LHCN-M2 (cell line): ENCODE measurements at regions not wholly inside any gene's neighbourhood (a gene's known extent, or its start where the extent isn't known, plus 50 kb on each side); places are given as distances from the start of the nearest gene placed in this dataset.
A peak's percentile ranks its signal among the peaks of the same experiment; 100 is the strongest.

Experiments used
- DNase-seq: peaks from one replicate; pipeline ENCODE4 v3.0.0-alpha.2; 2012; ENCODE audit warnings: low read depth

DNA sequence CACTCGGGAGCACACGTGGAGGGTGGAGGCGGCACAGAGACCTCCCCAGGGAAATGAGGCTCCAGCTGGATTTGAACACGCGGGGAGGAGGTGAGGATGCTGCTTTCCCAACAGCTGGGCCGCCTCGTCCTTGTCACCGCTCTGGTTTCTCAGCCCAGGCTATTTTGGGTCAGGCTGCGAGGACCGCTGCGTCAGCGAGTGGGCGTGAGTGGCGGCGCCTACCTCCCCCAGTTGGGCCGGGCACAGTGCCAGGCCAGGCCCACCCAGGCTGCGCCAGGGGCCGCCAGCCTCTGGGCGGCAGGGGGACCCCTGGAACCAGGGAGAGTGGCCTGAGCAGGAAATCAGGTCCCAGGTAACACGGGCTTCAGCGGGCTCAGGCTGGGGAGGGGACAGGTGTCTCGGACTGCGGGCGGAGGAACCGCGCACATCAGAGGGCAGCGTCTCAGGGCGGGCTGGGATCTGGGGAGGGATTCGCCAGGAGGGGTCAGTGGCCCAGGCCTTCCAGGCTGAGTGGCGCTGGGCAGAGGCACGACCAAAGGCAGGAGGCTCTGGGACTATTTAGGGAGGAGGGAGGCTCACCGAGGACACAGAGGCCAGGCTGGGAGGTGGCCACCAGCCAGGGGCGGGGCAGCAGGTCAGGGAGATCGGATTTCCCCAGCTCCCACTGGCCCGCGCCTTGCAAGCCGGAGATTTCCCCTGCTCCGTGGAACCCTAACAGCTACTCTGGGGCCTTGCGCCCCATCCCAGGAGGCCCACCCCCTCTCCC is 125.2 kb upstream of the RET start:
- no peak for DNase-seq

GRCh38 chr10:42952349-42952748 is 124.5 kb upstream of the RET start:
- DNase-seq, result peak; percentile 3

DNA sequence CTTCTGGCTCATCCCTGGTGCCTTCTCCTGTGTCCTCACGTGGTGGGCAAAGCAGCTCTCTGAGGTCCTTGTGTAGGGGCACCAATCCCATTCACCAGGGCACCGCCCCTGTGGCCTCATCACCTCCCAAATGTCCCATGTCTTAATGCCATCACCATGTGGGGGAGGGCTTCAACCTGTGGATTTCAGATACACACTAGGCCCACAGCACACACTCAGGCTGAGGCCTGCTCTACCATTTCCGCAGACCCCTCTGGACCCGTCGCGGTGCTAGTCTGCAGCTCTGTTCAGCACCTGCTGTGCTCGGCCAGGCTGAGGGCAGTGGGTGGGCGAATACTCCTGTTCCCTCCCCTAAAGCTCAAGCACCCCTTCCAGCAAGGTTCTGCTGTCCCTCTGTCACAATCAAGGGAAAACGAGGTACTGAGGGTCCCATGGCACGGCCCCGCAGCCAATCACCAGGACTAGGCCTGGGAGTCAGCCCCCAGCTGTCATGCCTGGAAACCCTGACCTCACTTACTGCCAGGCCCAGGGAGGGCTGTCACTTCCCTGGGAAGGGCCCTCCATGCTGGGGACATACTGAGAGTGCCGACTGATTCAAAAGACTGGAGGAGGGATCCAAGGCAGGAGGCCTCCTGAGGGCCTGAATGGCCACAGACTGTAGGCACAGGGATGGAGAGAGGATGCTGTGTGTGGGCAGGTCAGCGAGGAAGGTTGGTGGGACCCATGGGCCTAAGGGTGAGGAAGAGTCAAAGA is 123.8 kb upstream of the RET start:
- DNase-seq, result no peak

- no peak for DNase-seq
These were observed 122.9 kb upstream of the RET start for GRCh38 chr10:42953684-42954674.

DNA sequence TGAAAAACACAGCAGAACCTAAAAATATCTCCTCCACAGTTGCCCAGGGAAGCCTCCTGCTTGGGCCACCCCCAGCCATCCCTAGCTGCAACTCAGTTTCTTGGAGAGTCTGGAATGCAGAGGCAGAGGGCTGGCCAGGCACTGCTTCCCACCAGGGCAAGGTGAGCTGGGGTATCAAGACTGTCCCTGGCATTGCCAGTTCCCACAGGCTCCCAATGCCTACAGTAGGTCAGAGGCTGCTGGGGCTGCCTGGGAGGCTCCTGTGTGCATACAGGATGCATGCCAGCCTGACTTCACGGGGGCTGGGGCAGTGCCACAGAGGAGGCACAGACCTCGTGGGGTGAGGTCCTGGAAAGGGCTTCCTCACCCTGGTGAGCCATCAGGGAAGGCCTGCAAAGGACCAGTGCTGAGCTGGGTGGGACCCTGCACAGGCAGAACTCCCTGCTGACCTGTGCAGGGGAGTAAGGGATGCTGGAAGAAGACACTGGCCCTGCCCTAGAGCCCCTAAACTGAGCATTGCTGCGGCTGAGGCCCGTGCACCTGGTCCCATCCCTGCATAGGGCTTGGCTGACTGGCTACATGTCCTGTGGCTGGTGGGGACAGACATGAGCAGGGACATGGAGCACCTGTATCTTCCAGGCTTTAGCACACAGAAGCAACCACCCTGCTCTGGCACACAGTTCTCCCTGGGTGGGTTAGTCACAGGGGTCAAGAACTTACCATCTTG is 121.9 kb upstream of the RET start:
- DNase-seq, result no peak

- no peak for DNase-seq
These were observed 121.4 kb upstream of the RET start for GRCh38 chr10:42955493-42955889.

GRCh38 chr10:42956045-42956444 is 120.8 kb upstream of the RET start:
- DNase-seq, result no peak

DNA sequence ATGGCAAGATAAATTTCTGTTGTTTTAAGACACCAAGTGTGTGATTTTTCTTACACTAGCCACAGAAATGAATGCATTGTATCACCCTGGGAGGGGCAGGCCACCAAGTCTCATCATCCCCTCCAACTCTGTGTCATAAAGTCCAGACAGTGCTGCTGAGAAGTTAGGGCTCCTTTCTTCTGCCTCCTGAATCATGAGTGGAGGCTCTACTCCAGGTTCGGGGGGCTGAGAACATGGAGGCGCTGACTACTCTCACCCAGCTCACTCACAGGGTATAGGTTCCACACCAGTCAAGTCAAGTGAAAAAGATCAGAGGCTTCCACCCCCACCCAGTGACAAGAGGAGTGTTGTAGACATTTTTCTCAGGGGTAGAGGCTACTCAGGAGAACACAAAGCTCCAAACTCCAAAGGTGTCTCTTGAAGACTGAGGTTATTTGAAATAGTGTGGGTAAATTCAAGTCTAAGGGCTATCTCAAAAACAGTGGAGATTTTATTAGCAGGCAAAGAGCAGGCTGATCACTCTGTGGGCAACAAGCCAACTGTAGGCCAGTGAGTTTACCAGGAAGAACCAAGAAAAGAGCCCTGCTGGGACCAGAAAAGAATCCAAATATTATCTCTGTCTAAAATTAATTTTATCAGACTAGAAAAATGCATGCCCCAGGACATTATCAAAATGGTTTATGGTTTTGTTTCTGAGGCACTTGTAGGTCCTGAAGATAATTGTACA is 118.6 kb upstream of the RET start:
- DNase-seq, result no peak

GRCh38 chr10:42959833-42960232 is 117.0 kb upstream of the RET start:
- no peak for DNase-seq

GRCh38 chr10:42960491-42960990 is 116.3 kb upstream of the RET start:
- peak; percentile 36 for DNase-seq

DNA sequence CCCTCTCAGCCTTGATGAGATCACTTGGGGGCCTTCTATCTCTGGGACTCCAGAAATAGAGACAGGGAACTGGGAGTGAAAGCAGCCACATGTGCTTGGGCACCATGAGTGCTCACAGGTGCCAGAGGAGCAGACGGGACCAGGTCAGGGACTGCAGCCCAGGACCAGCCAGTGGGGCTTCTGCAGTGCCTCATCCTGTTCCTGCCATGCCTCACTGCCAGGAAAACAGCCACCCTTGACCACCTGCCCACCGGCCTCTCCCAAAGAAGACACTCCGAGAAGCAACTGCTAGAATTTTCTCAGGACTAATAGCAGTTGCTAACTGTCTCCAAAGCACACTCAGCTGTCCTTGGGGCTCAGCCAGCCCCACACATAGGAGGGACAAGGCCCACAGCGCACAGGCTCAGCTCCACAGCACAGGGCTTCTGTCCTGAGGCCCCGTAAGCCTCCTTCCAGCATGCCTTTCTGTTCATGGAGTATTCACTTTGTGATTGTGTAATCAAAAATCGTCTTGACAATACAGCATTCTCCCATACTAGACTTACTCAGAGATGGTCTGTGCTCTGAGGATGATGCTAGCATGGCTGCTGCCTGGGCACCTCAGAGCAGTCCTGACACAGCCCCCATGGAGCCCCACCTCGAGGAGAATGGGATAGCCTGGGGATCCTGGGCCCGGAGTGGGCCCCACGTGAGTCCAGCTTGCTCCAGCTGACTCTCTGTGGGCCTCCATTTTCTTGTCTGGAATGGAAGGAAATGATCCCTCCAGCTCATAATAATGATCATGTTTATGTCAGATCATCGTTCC is 115.7 kb upstream of the RET start:
- DNase-seq, result peak; percentile 2

DNA sequence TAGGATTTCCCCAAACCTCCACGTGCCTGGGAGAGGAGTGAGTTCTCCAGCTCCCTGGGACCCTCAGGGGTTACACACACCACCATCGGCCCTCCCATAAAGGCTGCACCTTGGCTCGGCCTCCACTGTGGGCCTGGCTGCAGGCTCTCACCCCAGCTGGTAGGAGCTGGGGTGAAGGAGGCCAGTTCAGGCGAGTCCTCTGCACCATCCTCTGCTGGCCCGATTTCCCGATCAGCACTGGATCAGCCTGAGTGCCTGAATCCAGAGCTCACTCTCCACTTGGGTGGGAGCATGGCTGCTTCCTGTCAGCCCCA is 115.1 kb upstream of the RET start:
- DNase-seq, result no peak

DNA sequence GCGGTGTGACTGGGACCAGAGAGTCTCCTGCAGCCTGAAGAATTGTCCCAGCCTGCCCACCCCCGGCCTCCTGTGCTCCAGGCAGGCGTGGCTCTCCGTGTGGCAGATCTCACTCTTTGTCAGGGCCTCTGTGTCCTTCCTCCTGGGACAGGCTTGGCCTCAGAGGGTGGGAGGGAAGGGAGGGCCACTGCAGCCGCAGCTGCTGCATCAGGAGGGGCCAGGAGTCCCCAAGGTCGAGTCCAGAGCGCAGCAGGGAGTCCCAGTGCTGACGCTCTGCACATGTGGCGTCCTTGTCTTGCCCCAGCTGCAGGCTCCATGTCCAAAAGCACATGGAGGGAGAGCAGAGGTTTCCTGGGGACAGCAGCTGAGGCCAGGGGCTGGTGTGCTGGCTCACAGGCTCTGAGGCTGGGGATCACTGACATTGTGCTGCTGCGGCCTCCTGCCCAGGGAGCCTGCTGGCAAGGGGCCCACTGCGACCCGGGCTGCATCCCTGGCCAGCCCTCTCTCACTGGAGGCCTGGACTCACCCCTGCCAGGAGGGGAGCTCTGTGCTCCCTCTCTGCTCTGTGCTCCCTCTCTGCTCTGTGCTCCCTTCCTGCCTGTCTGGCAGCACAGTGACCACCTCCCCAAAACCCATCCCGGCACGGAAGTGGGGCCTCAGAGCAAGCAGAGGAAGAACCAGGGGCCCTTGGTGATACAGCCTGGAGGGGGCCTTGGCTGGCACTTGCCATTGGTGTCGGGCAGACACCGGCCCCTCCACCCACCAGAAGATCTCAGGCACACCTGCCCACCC is 114.6 kb upstream of the RET start:
- DNase-seq, result no peak

GRCh38 chr10:42962902-42963231 is 114.0 kb upstream of the RET start:
- DNase-seq, result no peak

GRCh38 chr10:42963312-42963711 is 113.6 kb upstream of the RET start:
- no peak for DNase-seq

GRCh38 chr10:42969147-42969546 is 107.7 kb upstream of the RET start:
- no peak for DNase-seq

DNA sequence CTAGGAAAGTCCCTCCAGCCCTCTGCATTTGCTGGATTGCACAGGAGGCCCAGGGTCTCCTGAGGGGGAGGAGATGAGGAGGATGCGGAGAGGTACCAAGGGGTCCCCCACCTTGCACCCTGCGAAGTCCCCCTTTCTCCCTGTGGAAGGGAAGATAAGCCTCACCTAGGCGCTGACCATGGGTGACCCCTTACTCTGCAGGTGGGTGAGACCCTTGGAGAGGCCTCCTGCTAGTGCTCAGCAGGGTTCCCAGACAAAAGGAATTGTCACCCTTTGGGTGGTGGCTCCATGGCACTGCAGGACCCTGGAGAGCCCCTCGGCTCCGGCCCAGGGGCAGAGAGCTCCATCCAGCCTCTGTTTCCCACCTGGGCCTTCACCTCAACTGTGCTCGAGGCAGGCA is 107.0 kb upstream of the RET start:
- no peak for DNase-seq

DNA sequence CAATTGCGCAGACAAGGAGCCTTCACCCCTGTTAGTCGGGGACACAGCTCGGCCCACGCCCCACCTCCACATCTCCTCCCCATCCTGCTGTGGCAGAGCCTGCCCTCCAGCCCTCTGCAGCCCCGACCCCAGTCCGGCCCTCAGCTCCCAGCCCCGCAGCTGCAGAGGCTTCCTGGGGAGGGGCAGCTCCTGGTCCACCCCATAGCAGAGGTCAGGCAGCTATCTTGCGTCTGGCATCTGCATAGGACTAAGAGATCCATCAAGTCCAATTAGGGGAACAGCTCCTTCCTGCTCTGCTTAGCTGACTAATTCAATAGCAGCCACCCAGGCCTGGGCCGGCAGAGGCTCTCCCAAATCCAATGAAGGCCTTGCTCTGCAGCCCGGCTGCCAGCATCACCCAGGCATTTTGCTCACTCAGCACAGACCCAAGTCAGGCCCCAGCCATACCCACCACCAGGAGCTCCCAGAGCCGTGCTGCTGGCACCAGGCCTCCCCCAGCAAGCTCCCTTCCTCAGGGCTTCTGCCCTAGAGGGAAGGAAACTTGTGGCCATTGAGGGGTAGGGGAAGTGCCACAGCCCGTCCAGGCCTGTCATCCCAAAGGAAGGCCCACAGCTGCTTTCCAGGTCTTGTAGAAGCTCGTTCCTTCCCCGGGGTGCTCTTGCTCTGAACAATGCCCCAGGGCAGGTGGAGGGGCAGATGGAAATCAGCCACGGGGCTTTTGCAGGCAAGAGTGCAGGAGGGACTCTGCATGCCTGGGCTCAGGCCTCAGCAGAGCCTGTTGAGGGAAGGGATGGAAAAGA is 106.2 kb upstream of the RET start:
- DNase-seq, result no peak
